ENCODE measurements at regions not wholly inside any gene's neighbourhood (a gene's known extent, or its start where the extent isn't known, plus 50 kb on each side); places are given as distances from the start of the nearest gene placed in this dataset.

GRCh38 chr16:65936096-65936495 lies 430.4 kb upstream of the CDH5 start:
- no peak for TF ChIP-seq CTCF (conservative IDR thresholded peaks at IDR 0.05 in 1 of 2, IDR thresholded peaks at IDR 0.05 in 1 of 2; ENCODE audit: low read depth in 1 of 2, low read length in 2 of 2)
- no peak for TF ChIP-seq EZH2 (IDR thresholded peaks at IDR 0.05; ENCODE audit: low read length, missing control alignments)
